Bronchial epithelial cell (primary cell): ENCODE measurements at regions not wholly inside any gene's neighbourhood (a gene's known extent, or its start where the extent isn't known, plus 50 kb on each side); places are given as distances from the start of the nearest gene placed in this dataset.
A peak's percentile ranks its signal among the peaks of the same experiment; 100 is the strongest.

ENCODE experiments used
- DNase-seq: peaks from one replicate; pipeline ENCODE4 v3.0.0-alpha.2; 2010; ENCODE audit warnings: low read depth
- FAIRE-seq: peaks from 2 replicates; lab custom pipeline; 2011; peaks lifted over from hg19 to GRCh38; lab: Jason Lieb, UNC
- H3K27me3 ChIP-seq: 2 replicates; pipeline ENCODE4 v1.5.1; 2011; ENCODE audit warnings: low read length; ENCODE audit not compliant: control insufficient read depth, insufficient read depth
- H3K36me3 ChIP-seq: 2 replicates; pipeline ENCODE4 v1.5.1; 2011; ENCODE audit warnings: low read length; ENCODE audit not compliant: control insufficient read depth, insufficient read depth
- H3K4me3 ChIP-seq: 2 replicates; pipeline ENCODE4 v1.5.1; 2011; ENCODE audit warnings: mild to moderate bottlenecking, low read depth, low read length, control low read depth
- CTCF ChIP-seq: IDR thresholded peaks from 2 replicates; pipeline ENCODE4 v1.5.1; 2011; ENCODE audit warnings: mild to moderate bottlenecking, moderate library complexity, low read length, control low read depth, inconsistent platforms; ENCODE audit not compliant: insufficient read depth, severe bottlenecking

GRCh38 chr2:107069890-107070289 is 183.9 kb upstream of the ST6GAL2 start:
- no peaks in the 10 kb centered on the region for H3K36me3 ChIP-seq
- H3K27me3 ChIP-seq, result no peaks in the 10 kb centered on the region
- no peak overlapping the region for H3K4me3 ChIP-seq
- DNase-seq, result no peak
- FAIRE-seq, result no peak
- no peak for TF ChIP-seq CTCF

GRCh38 chr2:107072150-107072940 is 186.4 kb upstream of the ST6GAL2 start:
- FAIRE-seq, result peak; percentile 66
- Histone ChIP-seq H3K27me3 (no peaks in the 10 kb centered on the region), H3K4me3 (no peak overlapping the region), H3K36me3 (no peaks in the 10 kb centered on the region)
- no peak for TF ChIP-seq CTCF
- peak; percentile 7 for DNase-seq

- H3K4me3 ChIP-seq, result no peak overlapping the region
- H3K27me3 ChIP-seq, result no peaks in the 10 kb centered on the region
- no peaks in the 10 kb centered on the region for H3K36me3 ChIP-seq
- TF ChIP-seq CTCF, result no peak
- no peak for FAIRE-seq
- DNase-seq, result no peak
Measured at GRCh38 chr2:107078584-107078983, 192.6 kb upstream of the ST6GAL2 start.

- no peaks in the 10 kb centered on the region for H3K36me3 ChIP-seq
- no peak for TF ChIP-seq CTCF
- DNase-seq (no peak), FAIRE-seq (no peak)
- no peak overlapping the region for H3K4me3 ChIP-seq
- H3K27me3 ChIP-seq, result no peaks in the 10 kb centered on the region
Measured at GRCh38 chr2:107086497-107086896, 200.5 kb upstream of the ST6GAL2 start.

- FAIRE-seq (no peak), DNase-seq (no peak)
- Histone ChIP-seq H3K4me3 (no peak overlapping the region), H3K36me3 (no peaks in the 10 kb centered on the region), H3K27me3 (no peaks in the 10 kb centered on the region)
- no peak for TF ChIP-seq CTCF
Measured at GRCh38 chr2:107088156-107088555, 202.2 kb upstream of the ST6GAL2 start.

GRCh38 chr2:107091163-107091864 is 205.3 kb upstream of the ST6GAL2 start:
- no peak for FAIRE-seq
- H3K4me3 ChIP-seq, result no peak overlapping the region
- DNase-seq, result peak; percentile 14
- no peak for TF ChIP-seq CTCF
- no peaks in the 10 kb centered on the region for H3K36me3 ChIP-seq
- H3K27me3 ChIP-seq, result no peaks in the 10 kb centered on the region
